K562 (cell line): ENCODE measurements at regions not wholly inside any gene's neighbourhood (a gene's known extent, or its start where the extent isn't known, plus 50 kb on each side); places are given as distances from the start of the nearest gene placed in this dataset.

Source experiments
- ATAC-seq: fragments of 200-7000 bp; cut with Tn5 transposase; 3 replicates; pipeline ENCODE4 v1.9.1; 2020; ENCODE audit warnings: moderate library complexity
- BruUV-seq: library from RNA; stranded (reverse); fragments of 400-500 nt; replicated peaks from 2 replicates; lab custom pipeline; 2021; lab: Mats Ljungman, UMichigan
- CTCF ChIA-PET: fragments of 300-600 bp; formaldehyde crosslinking; extraction: SDS; loops from one replicate; lab custom pipeline; 2021; ENCODE audit warnings: low intra/inter-chr PET ratio; lab: Yijun Ruan, JAX
- POLR2A ChIA-PET: fragments of 300-600, 350-650 bp; sonication (Branson Sonifier 250); formaldehyde crosslinking; extraction: SDS; loops from one replicate; lab custom pipeline; 2021; ENCODE audit warnings: antibody characterized with exemption, inconsistent platforms; lab: Yijun Ruan, JAX
- DNase-seq, 4 experiments: peaks; one replicate each; pipeline versions ENCODE4 v3.0.0 to v3.0.0-alpha.2; 2011 to 2018; ENCODE audit warnings: low spot score in 3 of 4, mixed read lengths in 3 of 4; ENCODE audit errors: extremely low read depth in 1 of 4
- FAIRE-seq: peaks from 2 replicates; lab custom pipeline; 2011; peaks lifted over from hg19 to GRCh38; lab: Jason Lieb, UNC
- H2AFZ ChIP-seq: 2 replicates; pipeline ENCODE4 v1.6.0; 2011; ENCODE audit warnings: low read depth, low read length, control low read depth, inconsistent platforms
- H3K27ac ChIP-seq: fragments of 200-600 bp; 3 replicates; pipeline ENCODE4 v1.8.0; 2011; ENCODE audit warnings: low read depth, mild to moderate bottlenecking, control low read depth, inconsistent platforms, low read length, moderate library complexity, mixed read lengths; ENCODE audit errors: extremely low read depth
- H3K27me3 ChIP-seq, 2 experiments: fragments of 300-600 bp in 1 of 2; 2 replicates in 1 of 2; 3 replicates in 1 of 2; pipeline versions ENCODE4 v1.6.0 to v1.8.0; 2011; ENCODE audit warnings: inconsistent platforms in 2 of 2, low read length in 2 of 2, mild to moderate bottlenecking in 1 of 2, mixed read lengths in 1 of 2, moderate library complexity in 1 of 2; ENCODE audit not compliant: control insufficient read depth in 2 of 2, insufficient read depth in 2 of 2
- H3K36me3 ChIP-seq: fragments of 300-600 bp; 3 replicates; pipeline ENCODE4 v1.8.0; 2011; ENCODE audit warnings: mild to moderate bottlenecking, low read length, inconsistent platforms; ENCODE audit not compliant: control insufficient read depth, insufficient read depth
- H3K4me1 ChIP-seq, 2 experiments: fragments of 200-600 bp in 1 of 2; replicated peaks in 1 of 2; 2 replicates in 1 of 2; 3 replicates in 1 of 2; pipeline versions ENCODE4 v1.5.1 to v1.8.0; 2011; ENCODE audit warnings: inconsistent platforms in 2 of 2, low read length in 2 of 2, mild to moderate bottlenecking in 1 of 2, mixed read lengths in 1 of 2, moderate library complexity in 1 of 2; ENCODE audit not compliant: control insufficient read depth in 2 of 2, insufficient read depth in 2 of 2
- H3K4me2 ChIP-seq: 2 replicates; pipeline ENCODE4 v1.6.1; 2011; ENCODE audit warnings: low read length, control low read depth, inconsistent platforms, mixed read lengths; ENCODE audit not compliant: insufficient read depth
- H3K4me3 ChIP-seq: fragments of 200-600 bp; sonication (generic), shearing (Covaris generic); 2 replicates; pipeline ENCODE4 v1.5.1; 2016; ENCODE audit warnings: control low read depth, inconsistent platforms
- H3K79me2 ChIP-seq: fragments of 200-600 bp; 3 replicates; pipeline ENCODE4 v1.8.0; 2011; ENCODE audit warnings: low read length, inconsistent platforms; ENCODE audit not compliant: control insufficient read depth, insufficient read depth
- H3K9ac ChIP-seq, 2 experiments: 2 replicates each; pipeline versions ENCODE4 v1.6.0 to v1.6.1; 2011; ENCODE audit warnings: low read depth in 2 of 2, low read length in 2 of 2, control low read depth in 1 of 2, inconsistent platforms in 1 of 2, mild to moderate bottlenecking in 1 of 2, mixed read lengths in 1 of 2; ENCODE audit not compliant: insufficient read depth in 1 of 2
- H3K9me1 ChIP-seq: one replicate; pipeline ENCODE4 v1.6.0; 2011; ENCODE audit warnings: inconsistent platforms, mild to moderate bottlenecking, low read length, moderate library complexity; ENCODE audit not compliant: control insufficient read depth, insufficient read depth
- H3K9me3 ChIP-seq: replicated peaks from 2 replicates; pipeline ENCODE4 v1.5.1; 2011; ENCODE audit warnings: low read depth, low read length, inconsistent platforms; ENCODE audit not compliant: control insufficient read depth, insufficient read depth
- H4K20me1 ChIP-seq: replicated peaks from 2 replicates; pipeline ENCODE4 v1.6.1; 2011; ENCODE audit warnings: low read length, inconsistent platforms, mixed read lengths; ENCODE audit not compliant: control insufficient read depth, insufficient read depth
- C11orf30 ChIP-seq: fragments of 450-650 bp; IDR thresholded peaks from 2 replicates; pipeline ENCODE4 v1.6.1; 2016; ENCODE audit warnings: low read depth, mild to moderate bottlenecking
- ELF4 ChIP-seq: fragments of 450-650 bp; formaldehyde crosslinking; IDR thresholded peaks from 2 replicates; pipeline ENCODE4 v1.4.0; 2022; ENCODE audit warnings: missing genetic modification characterization
- ETV1 ChIP-seq: fragments of 450-650 bp; conservative IDR thresholded peaks from 2 replicates; pipeline ENCODE4 v1.6.1; 2016; ENCODE audit warnings: missing genetic modification characterization, control low read depth, low read depth, missing compliant biosample characterization
- HCFC1 ChIP-seq: IDR thresholded peaks from 2 replicates; pipeline ENCODE4 v1.6.1; 2012; ENCODE audit warnings: low read depth, low read length, improper control_type of control experiment
- HOMEZ ChIP-seq: fragments of 250-450 bp; sonication (Bioruptor Pico); IDR thresholded peaks from 2 replicates; pipeline ENCODE4 v1.4.0; 2020; ENCODE audit warnings: mild to moderate bottlenecking, moderate library complexity
- ILK ChIP-seq: fragments of 450-650 bp; IDR thresholded peaks from 2 replicates; pipeline ENCODE4 v1.6.1; 2016; ENCODE audit warnings: missing genetic modification characterization, low read depth, mild to moderate bottlenecking, missing compliant biosample characterization, moderate library complexity, borderline replicate concordance
- LEF1 ChIP-seq: fragments of 450-650 bp; IDR thresholded peaks from 2 replicates; pipeline ENCODE4 v1.6.1; 2016; ENCODE audit warnings: mild to moderate bottlenecking
- MCM2 ChIP-seq: fragments of 450-650 bp; IDR thresholded peaks from 2 replicates; pipeline ENCODE4 v1.6.1; 2017; ENCODE audit warnings: low read depth, mild to moderate bottlenecking
- RBM34 ChIP-seq: fragments of 200-400 bp; formaldehyde crosslinking; IDR thresholded peaks from 2 replicates; pipeline ENCODE4 v1.6.1; 2018; ENCODE audit warnings: low read length, borderline replicate concordance; ENCODE audit not compliant: insufficient read depth
- SRSF1 ChIP-seq: fragments of 200-400 bp; formaldehyde crosslinking; IDR thresholded peaks from 2 replicates; pipeline ENCODE4 v1.6.1; 2017; ENCODE audit warnings: mild to moderate bottlenecking, low read depth, low read length, moderate library complexity
- ZBTB49 ChIP-seq: sonication (generic); formaldehyde crosslinking; IDR thresholded peaks from 2 replicates; pipeline ENCODE4 v1.8.0; 2022; ENCODE audit warnings: missing genetic modification reagents, mild to moderate bottlenecking, borderline replicate concordance
- ZEB2 ChIP-seq: fragments of 450-650 bp; IDR thresholded peaks from 2 replicates; pipeline ENCODE4 v1.6.1; 2016
- ZFP36 ChIP-seq: fragments of 150-350 bp; IDR thresholded peaks from 2 replicates; pipeline ENCODE4 v1.6.1; 2018; ENCODE audit warnings: low read length, low read depth; ENCODE audit not compliant: partially characterized antibody
- ZNF436 ChIP-seq: fragments of 250-450, 450-650 bp; sonication (Bioruptor Pico); formaldehyde crosslinking; IDR thresholded peaks from 2 replicates; pipeline ENCODE4 v1.7.0; 2020; ENCODE audit warnings: mild to moderate bottlenecking
- ZNF695 ChIP-seq: fragments of 450-650 bp; formaldehyde crosslinking; IDR thresholded peaks from 2 replicates; pipeline ENCODE4 v1.4.0; 2020; ENCODE audit warnings: mild to moderate bottlenecking, moderate library complexity
- WGBS: fragments of 100-300 bp; shearing (Covaris generic); methylation state at CpG from one replicate; pipeline ENCODE4 v1.1.6; 2016; ENCODE audit warnings: low coverage, mixed read lengths; ENCODE audit not compliant: insufficient coverage; ENCODE audit errors: missing lambda C conversion rate; 5-methylcytosine and 5-hydroxymethylcytosine counted together
- in situ Hi-C: fragments of 300-500 bp; cut with MboI; formaldehyde crosslinking; loops from 4 replicates; pipeline ENCODE4 v1.15.0; 2018; ENCODE audit warnings: inconsistent platforms, mixed read lengths
- intact Hi-C: fragments of 100-400 bp; cut with micrococcal nuclease; formaldehyde crosslinking; loops from 2 replicates; pipeline ENCODE4 v1.14.2; 2022

- no peak overlapping the region for H2AFZ ChIP-seq
- H3K36me3 ChIP-seq: no peaks in the 10 kb centered on the region
- intact Hi-C loops: no loop called here
- BruUV-seq: no TSS peak
- no peak for DNase-seq
- H3K27ac ChIP-seq: no peak overlapping the region
- CTCF ChIA-PET: no interaction called here
- H3K27me3 ChIP-seq: peaks cover 5 to 19% of the 10 kb centered on the region in 2 experiments; a peak in 4 of 5 replicates
- H3K4me3 ChIP-seq: no peak overlapping the region
- H3K79me2 ChIP-seq: no peaks in the 10 kb centered on the region
- no peak overlapping the region for H3K9ac ChIP-seq
- POLR2A ChIA-PET: no interaction called here
- H4K20me1 ChIP-seq: no peaks in the 10 kb centered on the region
- no peak for ATAC-seq
- H3K9me1 ChIP-seq: no peaks in the 10 kb centered on the region
- in situ Hi-C loops: no loop called here
- H3K9me3 ChIP-seq: no peaks in the 10 kb centered on the region
- TF ChIP-seq HCFC1 (no peak), C11orf30 (no peak), ELF4 (CRISPR knock-in tag) (no peak), ZBTB49 (no peak), ETV1 (tag) (no peak), MCM2 (no peak), HOMEZ (CRISPR knock-in tag) (no peak), RBM34 (no peak), ILK (tag) (no peak), LEF1 (no peak), ZFP36 (no peak), ZNF436 (CRISPR knock-in tag) (no peak), SRSF1 (no peak), ZEB2 (no peak), ZNF695 (CRISPR knock-in tag) (no peak)
- no peak overlapping the region for H3K4me2 ChIP-seq
- WGBS: 4% methylated on average over 6 of the region's 6 CpGs
- no peak for FAIRE-seq
- H3K4me1 ChIP-seq: no peaks in the 10 kb centered on the region
Observed at GRCh38 chr10:3495281-3495680, 289.7 kb downstream of the KLF6 start.
